SK-N-MC (cell line): ENCODE measurements at regions not wholly inside any gene's neighbourhood (a gene's known extent, or its start where the extent isn't known, plus 50 kb on each side); places are given as distances from the start of the nearest gene placed in this dataset.

ENCODE experiments used
- EZH2 ChIP-seq: fragments of 200-600 bp; sonication (generic); IDR thresholded peaks from one replicate; pipeline ENCODE4 v1.6.1; 2017; ENCODE audit warnings: antibody characterized with exemption
- FOXP2 ChIP-seq: optimal IDR thresholded peaks from 2 replicates; pipeline ENCODE3; 2011; ENCODE audit warnings: mild to moderate bottlenecking, moderate library complexity; ENCODE audit not compliant: insufficient read depth; ENCODE audit errors: extremely low read length, control extremely low read depth
- POLR2AphosphoS5 ChIP-seq: IDR thresholded peaks from 2 replicates; pipeline ENCODE4 v1.6.1; 2012; ENCODE audit warnings: mild to moderate bottlenecking, low read depth, low read length, borderline replicate concordance

GRCh38 chr2:59068255-59068654 lies 827.1 kb upstream of the FANCL start:
- TF ChIP-seq POLR2AphosphoS5 (no peak), EZH2 (no peak), FOXP2 (no peak)
